Aorta (tissue), 5 donors: ENCODE measurements at regions not wholly inside any gene's neighbourhood (a gene's known extent, or its start where the extent isn't known, plus 50 kb on each side); places are given as distances from the start of the nearest gene placed in this dataset.
"Not testable (repeated sequence)": the region's sequence is repeated elsewhere in the genome, so short reads cannot be mapped to it uniquely, and the experiment has no call there.

Experiments used
- ATAC-seq: fragments of 200-7000 bp; cut with Tn5 transposase; one replicate; pipeline ENCODE4 v1.9.1; 2022; ENCODE audit warnings: moderate library complexity; ENCODE audit not compliant: low FRiP score
- DNase-seq, 2 donors: peaks; one replicate each; pipeline ENCODE4 v3.0.0-alpha.2; 2020
- H3K27ac ChIP-seq, 2 donors: one replicate each; pipeline ENCODE4 v1.5.1; 2013; ENCODE audit warnings: low read length in 2 of 2, mild to moderate bottlenecking in 2 of 2, moderate library complexity in 2 of 2, control low read depth in 1 of 2, inconsistent platforms in 1 of 2, low read depth in 1 of 2
- H3K27me3 ChIP-seq, 2 donors: one replicate each; pipeline ENCODE4 v1.6.1; 2013; ENCODE audit warnings: control low read depth in 1 of 2, low read length in 1 of 2, mild to moderate bottlenecking in 1 of 2, moderate library complexity in 1 of 2; ENCODE audit not compliant: insufficient read depth in 2 of 2, control insufficient read depth in 1 of 2
- H3K36me3 ChIP-seq, 2 donors: one replicate each; pipeline ENCODE4 v1.6.1; 2013; ENCODE audit warnings: control low read depth in 1 of 2, low read length in 1 of 2, mild to moderate bottlenecking in 1 of 2; ENCODE audit not compliant: insufficient read depth in 2 of 2, control insufficient read depth in 1 of 2
- H3K4me1 ChIP-seq, 2 donors: one replicate each; pipeline ENCODE4 v1.6.1; 2013; ENCODE audit warnings: low read length in 2 of 2, control low read depth in 1 of 2, mild to moderate bottlenecking in 1 of 2, moderate library complexity in 1 of 2; ENCODE audit not compliant: insufficient read depth in 2 of 2, control insufficient read depth in 1 of 2
- H3K4me3 ChIP-seq, 2 donors: one replicate each; pipeline ENCODE4 v1.5.1; 2013; ENCODE audit warnings: low read length in 2 of 2, control low read depth in 1 of 2, mild to moderate bottlenecking in 1 of 2
- H3K9me3 ChIP-seq: one replicate; pipeline ENCODE4 v1.6.1; 2013; ENCODE audit warnings: mild to moderate bottlenecking, low read length; ENCODE audit not compliant: control insufficient read depth
- WGBS, 2 donors: extraction: QIAGEN DNeasy Blood & Tissue Kit; methylation state at CpG; one replicate each; pipeline ENCODE4 v1.1.7; 2013; 5-methylcytosine and 5-hydroxymethylcytosine counted together
- intact Hi-C, 2 donors: fragments of 100-400 bp; cut with DNase I; formaldehyde crosslinking; loops; one replicate each; pipeline versions ENCODE4 v1.14.2 to v1.15.0; 2022
- donor health status: healthy with polysubstance abuse.
- donor health status: Bipolar disorder and iron deficiency.
- donor health status: DM: no; HTN: no; CAD: no.
- donor health status: DM: no; HTN: no; CAD: no.
- donor health status: DM: yes; HTN: yes; CAD: no.

- H3K4me1 ChIP-seq: no peaks in the 10 kb centered on the region
- ATAC-seq (no peak), DNase-seq (peak in 1 of 2 donors; percentile 14)
- intact Hi-C loops: no loop called here
- peaks cover 7% of the 10 kb centered on the region for H3K9me3 ChIP-seq
- WGBS, 2 donors: 86 to 87% methylated on average over 6 of the region's 6 CpGs
- no peaks in the 10 kb centered on the region for H3K27me3 ChIP-seq
- no peak overlapping the region for H3K27ac ChIP-seq
- no peaks in the 10 kb centered on the region for H3K36me3 ChIP-seq
- no peak overlapping the region for H3K4me3 ChIP-seq
Measured at GRCh38 chr3:194884649-194885315, 199.1 kb downstream of the FAM43A start.

DNA sequence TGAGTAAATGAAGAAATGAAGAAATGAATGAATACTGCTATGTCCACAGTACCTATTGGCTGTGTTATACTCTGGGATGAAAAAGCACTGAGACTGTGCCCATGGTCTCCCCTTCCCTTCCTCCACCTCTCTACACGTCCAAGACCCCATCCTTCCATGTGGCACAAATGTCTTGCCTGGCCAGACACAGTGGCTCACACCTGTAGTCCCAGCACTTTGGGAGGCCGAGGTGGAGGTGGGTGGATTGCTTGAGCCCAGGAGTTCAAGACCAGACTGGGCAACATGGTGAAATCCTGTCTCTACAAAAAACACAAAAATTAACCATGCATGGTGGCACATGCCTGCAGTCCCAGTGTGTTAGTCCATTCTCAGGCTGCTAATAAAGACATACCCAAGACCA lies 200.1 kb downstream of the FAM43A start:
- H3K4me3 ChIP-seq: no peak overlapping the region
- no peak for ATAC-seq
- peak in 1 of 2 donors; percentile 9 for DNase-seq
- no peaks in the 10 kb centered on the region for H3K4me1 ChIP-seq
- no peaks in the 10 kb centered on the region for H3K36me3 ChIP-seq
- intact Hi-C loops: no loop called here
- no peaks in the 10 kb centered on the region for H3K27me3 ChIP-seq
- 94 to 95% methylated on average over 2 of the region's 2 CpGs for WGBS, 2 donors
- no peak overlapping the region for H3K27ac ChIP-seq
- H3K9me3 ChIP-seq: peaks cover 7% of the 10 kb centered on the region

DNA sequence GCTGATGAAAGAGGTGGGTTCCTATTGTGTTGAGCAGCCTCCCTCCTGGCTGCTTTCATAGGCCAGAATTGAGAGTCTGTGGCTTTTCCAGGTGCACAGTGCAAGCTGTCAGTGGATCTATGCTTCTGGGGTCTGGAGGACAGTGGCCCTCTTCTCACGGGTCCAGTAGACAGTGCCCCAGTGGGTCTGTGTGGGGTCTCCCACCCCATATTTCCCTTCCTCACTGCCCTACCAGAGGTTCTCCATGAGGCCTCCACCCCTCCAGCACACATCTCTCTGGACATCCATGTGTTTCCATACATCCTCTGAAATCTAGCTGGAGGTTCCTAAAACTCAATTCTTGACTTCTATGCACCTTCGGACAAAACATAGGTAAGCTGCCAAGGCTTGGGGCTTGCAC lies 201.2 kb downstream of the FAM43A start:
- H3K9me3 ChIP-seq: peaks cover 7% of the 10 kb centered on the region
- no peak overlapping the region for H3K4me3 ChIP-seq
- H3K36me3 ChIP-seq: no peaks in the 10 kb centered on the region
- DNase-seq (no peak), ATAC-seq (no peak)
- no peaks in the 10 kb centered on the region for H3K27me3 ChIP-seq
- H3K27ac ChIP-seq: no peak overlapping the region
- H3K4me1 ChIP-seq: no peaks in the 10 kb centered on the region
- WGBS, 2 donors: 96 to 100% methylated on average over 2 of the region's 2 CpGs
- intact Hi-C loops: no loop called here

DNA sequence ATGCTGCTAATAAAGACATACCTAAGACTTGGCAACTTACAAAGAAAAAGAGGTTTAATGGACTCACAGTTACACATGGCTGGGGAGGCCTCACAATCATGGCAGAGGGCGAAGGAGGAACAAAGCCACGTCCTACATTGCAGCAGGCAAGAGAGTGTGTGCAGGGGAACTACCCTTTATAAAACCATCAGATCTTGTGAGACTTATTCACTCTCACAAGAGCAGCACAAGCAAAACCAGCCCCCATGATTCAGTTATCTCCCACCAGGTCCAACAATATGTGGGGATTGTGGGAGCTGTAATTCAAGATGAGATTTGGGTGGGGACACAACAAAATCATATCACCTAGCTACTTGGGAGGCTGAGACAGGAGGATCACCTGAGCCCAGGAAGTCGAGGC lies 202.4 kb downstream of the FAM43A start:
- DNase-seq, H3K4me3 ChIP-seq, intact Hi-C loops, H3K4me1 ChIP-seq, H3K9me3 ChIP-seq, H3K27ac ChIP-seq, H3K27me3 ChIP-seq, H3K36me3 ChIP-seq, ATAC-seq: not testable (repeated sequence)
- 65 to 93% methylated on average over 3 of the region's 3 CpGs for WGBS, 2 donors

DNA sequence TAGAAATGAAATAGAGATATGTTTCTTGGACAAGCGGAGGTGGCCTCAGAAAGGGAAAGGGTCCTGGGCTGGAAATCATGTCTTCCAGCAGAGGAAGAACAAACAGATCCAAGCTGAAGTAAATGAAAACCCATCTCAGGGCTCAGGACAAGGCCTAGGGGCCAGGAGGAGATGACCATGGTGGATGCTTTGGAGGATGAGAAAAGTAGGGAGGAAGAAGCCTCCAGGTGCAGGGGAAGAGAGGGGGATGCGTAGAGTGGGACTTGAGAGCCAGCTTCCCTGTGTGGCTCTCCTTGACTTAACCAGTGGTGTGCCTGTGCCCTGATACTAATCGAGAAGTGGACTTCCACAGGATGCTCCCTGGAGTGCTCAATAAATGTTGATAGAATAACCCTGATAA lies 203.2 kb downstream of the FAM43A start:
- intact Hi-C loops: no loop called here
- no peaks in the 10 kb centered on the region for H3K4me1 ChIP-seq
- WGBS, 2 donors: 95 to 98% methylated on average over 3 of the region's 3 CpGs
- H3K27me3 ChIP-seq: no peaks in the 10 kb centered on the region
- no peak overlapping the region for H3K27ac ChIP-seq
- no peak for ATAC-seq
- peaks cover 5% of the 10 kb centered on the region for H3K9me3 ChIP-seq
- H3K36me3 ChIP-seq: no peaks in the 10 kb centered on the region
- H3K4me3 ChIP-seq: no peak overlapping the region
- no peak for DNase-seq

- Histone ChIP-seq H3K27me3 (no peaks in the 10 kb centered on the region), H3K4me3 (no peak overlapping the region), H3K4me1 (no peaks in the 10 kb centered on the region), H3K9me3 (peaks cover 1% of the 10 kb centered on the region), H3K27ac (no peak overlapping the region), H3K36me3 (no peaks in the 10 kb centered on the region)
- WGBS, 2 donors: 46 to 59% methylated on average over 7 of the region's 7 CpGs
- intact Hi-C loops: no loop called here
- DNase-seq: no peak
- ATAC-seq: no peak
Measured at GRCh38 chr3:194890091-194890490, 204.4 kb downstream of the FAM43A start.

GRCh38 chr3:194893121-194893987 lies 207.7 kb downstream of the FAM43A start:
- intact Hi-C loops: no loop called here

DNA sequence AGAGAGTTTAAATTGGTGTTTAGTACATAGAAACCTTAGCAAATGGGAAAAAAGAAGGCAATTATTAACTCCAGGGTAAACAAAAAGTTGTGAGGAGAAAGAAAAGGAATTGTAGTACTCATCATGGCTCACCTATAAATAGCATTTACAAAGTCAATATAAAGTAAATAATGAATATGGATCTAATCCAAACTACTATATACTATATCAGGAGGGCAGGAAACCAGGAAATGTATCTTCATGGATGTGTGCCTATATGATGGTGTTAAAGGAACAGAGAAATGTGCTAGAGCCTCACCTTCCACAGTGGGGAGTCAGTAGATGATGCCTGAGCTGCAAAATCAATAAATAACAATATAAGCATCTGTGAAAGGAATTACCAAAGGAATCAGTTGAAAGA lies 208.9 kb downstream of the FAM43A start:
- DNase-seq (no peak), ATAC-seq (no peak)
- intact Hi-C loops: no loop called here
- Histone ChIP-seq H3K4me3 (no peak overlapping the region), H3K36me3 (no peaks in the 10 kb centered on the region), H3K9me3 (no peaks in the 10 kb centered on the region), H3K4me1 (no peaks in the 10 kb centered on the region), H3K27ac (no peak overlapping the region), H3K27me3 (no peaks in the 10 kb centered on the region)

More at GRCh38 chr3:194893121-194893987, 207.7 kb downstream of the FAM43A start:
- ATAC-seq (no peak), DNase-seq (no peak)
- no peaks in the 10 kb centered on the region for H3K36me3 ChIP-seq
- no peak overlapping the region for H3K27ac ChIP-seq
- H3K4me1 ChIP-seq: no peaks in the 10 kb centered on the region
- H3K4me3 ChIP-seq: no peak overlapping the region
- whole genome bisulfite sequencing, 2 donors: 76 to 93% methylated on average over 4 of the region's 4 CpGs
- H3K9me3 ChIP-seq: no peaks in the 10 kb centered on the region
- no peaks in the 10 kb centered on the region for H3K27me3 ChIP-seq
